OCI-LY7 (cell line): ENCODE measurements at regions not wholly inside any gene's neighbourhood (a gene's known extent, or its start where the extent isn't known, plus 50 kb on each side); places are given as distances from the start of the nearest gene placed in this dataset.
"Not testable (repeated sequence)": the region's sequence is repeated elsewhere in the genome, so short reads cannot be mapped to it uniquely, and the experiment has no call there.

Source experiments
- BruUV-seq: library from RNA; stranded (reverse); fragments of 400-500 nt; replicated peaks from 2 replicates; lab custom pipeline; 2021; lab: Mats Ljungman, UMichigan
- CTCF ChIA-PET: fragments of 300-600 bp; sonication (Branson Sonifier 250); formaldehyde crosslinking; loops from one replicate; lab custom pipeline; 2022; ENCODE audit warnings: antibody characterized with exemption; ENCODE audit not compliant: unreplicated experiment; lab: Charles Lee
- POLR2A ChIA-PET: fragments of 300-600 bp; sonication (Branson Sonifier 250); formaldehyde crosslinking; loops from one replicate; lab custom pipeline; 2022; ENCODE audit warnings: antibody characterized with exemption; lab: Charles Lee
- DNase-seq: peaks from one replicate; pipeline ENCODE4 v3.0.0-alpha.2; 2015; ENCODE audit warnings: low spot score
- H2AFZ ChIP-seq: fragments of 200-600 bp; sonication (generic), shearing (Covaris generic); 2 replicates; pipeline ENCODE4 v1.6.1; 2014; ENCODE audit warnings: mild to moderate bottlenecking, antibody characterized with exemption, low read length, moderate library complexity
- H3K27ac ChIP-seq: fragments of 200-600 bp; sonication (generic); 2 replicates; pipeline ENCODE4 v1.5.1; 2014; ENCODE audit warnings: mixed run types, low read depth, mild to moderate bottlenecking, moderate library complexity, low read length, inconsistent platforms; ENCODE audit not compliant: poor library complexity, severe bottlenecking
- H3K36me3 ChIP-seq: fragments of 200-600 bp; sonication (generic); 2 replicates; pipeline ENCODE4 v1.6.1; 2014; ENCODE audit warnings: mild to moderate bottlenecking, antibody characterized with exemption, low read length, moderate library complexity, mixed read lengths; ENCODE audit not compliant: insufficient read depth
- H3K4me1 ChIP-seq: fragments of 200-600 bp; sonication (generic); 2 replicates; pipeline ENCODE4 v1.5.1; 2014; ENCODE audit warnings: mild to moderate bottlenecking, low read length; ENCODE audit not compliant: insufficient read depth, poor library complexity, severe bottlenecking
- H3K4me2 ChIP-seq: fragments of 200-600 bp; sonication (generic); 2 replicates; pipeline ENCODE4 v1.6.1; 2014; ENCODE audit warnings: mild to moderate bottlenecking, low read length
- H3K4me3 ChIP-seq: fragments of 200-600 bp; sonication (generic); 2 replicates; pipeline ENCODE4 v1.5.1; 2014; ENCODE audit warnings: mild to moderate bottlenecking, low read depth, low read length; ENCODE audit not compliant: poor library complexity, severe bottlenecking
- H3K79me2 ChIP-seq: fragments of 200-600 bp; sonication (generic); 2 replicates; pipeline ENCODE4 v1.6.1; 2016; ENCODE audit warnings: low read depth, mild to moderate bottlenecking, low read length, moderate library complexity, mixed read lengths; ENCODE audit not compliant: insufficient read depth
- H3K9me2 ChIP-seq: fragments of 200-600 bp; sonication (generic); 2 replicates; pipeline ENCODE4 v1.6.1; 2016; ENCODE audit warnings: mild to moderate bottlenecking, low read length, mixed read lengths; ENCODE audit not compliant: insufficient read depth
- H3K9me3 ChIP-seq: fragments of 200-600 bp; sonication (generic); 2 replicates; pipeline ENCODE4 v1.6.1; 2014; ENCODE audit warnings: mild to moderate bottlenecking, mixed run types, low read length, mixed read lengths
- H4K20me1 ChIP-seq: fragments of 200-600 bp; sonication (generic); 2 replicates; pipeline ENCODE4 v1.6.1; 2014; ENCODE audit warnings: mild to moderate bottlenecking, antibody characterized with exemption, low read length, moderate library complexity, mixed read lengths; ENCODE audit not compliant: insufficient read depth
- CTCF ChIP-seq: fragments of 200-600 bp; sonication (generic); conservative IDR thresholded peaks from 2 replicates; pipeline ENCODE4 v1.5.1; 2014; ENCODE audit warnings: mild to moderate bottlenecking, antibody characterized with exemption, low read length, moderate library complexity, mixed read lengths
- EZH2phosphoT487 ChIP-seq: fragments of 200-600 bp; sonication (generic); IDR thresholded peaks from 2 replicates; pipeline ENCODE4 v1.6.1; 2018; ENCODE audit warnings: low read depth, borderline replicate concordance, mild to moderate bottlenecking, mixed run types, antibody characterized with exemption, low read length, moderate library complexity, mixed read lengths
- intact Hi-C: fragments of 100-400 bp; cut with micrococcal nuclease; formaldehyde crosslinking; loops from one replicate; pipeline ENCODE4 v1.10.0; 2022; ENCODE audit not compliant: unreplicated experiment

- no peaks in the 10 kb centered on the region for H3K9me2 ChIP-seq
- DNase-seq, result no peak
- H3K9me3 ChIP-seq, result peaks cover 20% of the 10 kb centered on the region; the same call in 1 of the 2 replicates
- TF ChIP-seq CTCF (no peak), EZH2phosphoT487 (no peak)
- H3K4me2 ChIP-seq, result no peak overlapping the region
- no peaks in the 10 kb centered on the region for H3K79me2 ChIP-seq
- no TSS peak for BruUV-seq
- no peak overlapping the region for H2AFZ ChIP-seq
- H3K36me3 ChIP-seq, result no peaks in the 10 kb centered on the region; the same call in 1 of the 2 replicates
- H4K20me1 ChIP-seq, result no peaks in the 10 kb centered on the region
- H3K4me3 ChIP-seq, result no peak overlapping the region
- ChIA-PET POLR2A (no interaction called here), CTCF (no interaction called here)
- peaks cover 10% of the 10 kb centered on the region for H3K4me1 ChIP-seq
- no peak overlapping the region for H3K27ac ChIP-seq
- intact Hi-C loops, result no loop called here
These were observed 213.8 kb downstream of the C9orf152 start for GRCh38 chr9:109994141-109994540.

GRCh38 chr9:109996936-109997580 lies 210.9 kb downstream of the C9orf152 start:
- Histone ChIP-seq H3K4me3 (no peak overlapping the region), H3K79me2 (no peaks in the 10 kb centered on the region), H3K9me3 (peaks cover 19% of the 10 kb centered on the region; the same call in 1 of the 2 replicates), H3K4me2 (no peak overlapping the region), H3K36me3 (no peaks in the 10 kb centered on the region; the same call in 1 of the 2 replicates), H4K20me1 (no peaks in the 10 kb centered on the region), H3K9me2 (no peaks in the 10 kb centered on the region), H2AFZ (no peak overlapping the region), H3K4me1 (peaks cover 10% of the 10 kb centered on the region), H3K27ac (no peak overlapping the region)
- BruUV-seq, result no TSS peak
- ChIA-PET POLR2A (interaction anchor here (0.5 to 1.9 kb wide), 8 partner anchors 9 to 428 kb away, joined by 3 to 8 read pairs (median 4); no protein-coding TSS in a partner anchor), CTCF (no interaction called here)
- TF ChIP-seq EZH2phosphoT487, result no peak
- no peak for TF ChIP-seq CTCF
- intact Hi-C loops, result no loop called here
- no peak for DNase-seq

GRCh38 chr9:109997682-109998081 lies 210.3 kb downstream of the C9orf152 start:
- no peak overlapping the region for H2AFZ ChIP-seq
- peaks cover 10% of the 10 kb centered on the region for H3K4me1 ChIP-seq
- H3K4me3 ChIP-seq, result no peak overlapping the region
- ChIA-PET CTCF (no interaction called here), POLR2A (interaction anchor here (0.5 to 1.9 kb wide), 6 partner anchors 9 to 79 kb away, joined by 3 to 8 read pairs (median 6); no protein-coding TSS in a partner anchor)
- H3K9me2 ChIP-seq, result no peaks in the 10 kb centered on the region
- BruUV-seq, result no TSS peak
- no peak for DNase-seq
- intact Hi-C loops, result no loop called here
- H3K4me2 ChIP-seq, result no peak overlapping the region
- no peak overlapping the region for H3K27ac ChIP-seq
- H3K79me2 ChIP-seq, result no peaks in the 10 kb centered on the region
- H3K9me3 ChIP-seq, result peaks cover 19% of the 10 kb centered on the region; the same call in 1 of the 2 replicates
- TF ChIP-seq EZH2phosphoT487, result no peak
- no peak for TF ChIP-seq CTCF
- no peaks in the 10 kb centered on the region; the same call in 1 of the 2 replicates for H3K36me3 ChIP-seq
- no peaks in the 10 kb centered on the region for H4K20me1 ChIP-seq

GRCh38 chr9:110005521-110005920 lies 202.4 kb downstream of the C9orf152 start:
- CTCF ChIA-PET, intact Hi-C loops: not testable (repeated sequence)
- POLR2A ChIA-PET, result interaction anchor here (0.6 kb wide), 1 partner anchor 49 kb away, joined by 3 read pairs; no protein-coding TSS in a partner anchor

More at GRCh38 chr9:110005521-110005920, 202.4 kb downstream of the C9orf152 start:
- H3K27ac ChIP-seq, BruUV-seq, H3K79me2 ChIP-seq, H3K9me2 ChIP-seq, H3K36me3 ChIP-seq, DNase-seq, H3K9me3 ChIP-seq, H4K20me1 ChIP-seq: not testable (repeated sequence)
- peak overlapping the region; percentile 51 for H3K4me3 ChIP-seq
- H2AFZ ChIP-seq, result peak overlapping the region; percentile 87; the same call in 1 of the 2 replicates
- H3K4me2 ChIP-seq, result peak overlapping the region; percentile 66
- peaks cover 27% of the 10 kb centered on the region for H3K4me1 ChIP-seq
